ENCODE measurements at regions not wholly inside any gene's neighbourhood (a gene's known extent, or its start where the extent isn't known, plus 50 kb on each side); places are given as distances from the start of the nearest gene placed in this dataset.

GRCh38 chr2:2754940-2755339 lies 423.9 kb upstream of the MYT1L start:
- no peak for DNase-seq

GRCh38 chr2:2751715-2752315 lies 420.7 kb upstream of the MYT1L start:
- DNase-seq: no peak

DNA sequence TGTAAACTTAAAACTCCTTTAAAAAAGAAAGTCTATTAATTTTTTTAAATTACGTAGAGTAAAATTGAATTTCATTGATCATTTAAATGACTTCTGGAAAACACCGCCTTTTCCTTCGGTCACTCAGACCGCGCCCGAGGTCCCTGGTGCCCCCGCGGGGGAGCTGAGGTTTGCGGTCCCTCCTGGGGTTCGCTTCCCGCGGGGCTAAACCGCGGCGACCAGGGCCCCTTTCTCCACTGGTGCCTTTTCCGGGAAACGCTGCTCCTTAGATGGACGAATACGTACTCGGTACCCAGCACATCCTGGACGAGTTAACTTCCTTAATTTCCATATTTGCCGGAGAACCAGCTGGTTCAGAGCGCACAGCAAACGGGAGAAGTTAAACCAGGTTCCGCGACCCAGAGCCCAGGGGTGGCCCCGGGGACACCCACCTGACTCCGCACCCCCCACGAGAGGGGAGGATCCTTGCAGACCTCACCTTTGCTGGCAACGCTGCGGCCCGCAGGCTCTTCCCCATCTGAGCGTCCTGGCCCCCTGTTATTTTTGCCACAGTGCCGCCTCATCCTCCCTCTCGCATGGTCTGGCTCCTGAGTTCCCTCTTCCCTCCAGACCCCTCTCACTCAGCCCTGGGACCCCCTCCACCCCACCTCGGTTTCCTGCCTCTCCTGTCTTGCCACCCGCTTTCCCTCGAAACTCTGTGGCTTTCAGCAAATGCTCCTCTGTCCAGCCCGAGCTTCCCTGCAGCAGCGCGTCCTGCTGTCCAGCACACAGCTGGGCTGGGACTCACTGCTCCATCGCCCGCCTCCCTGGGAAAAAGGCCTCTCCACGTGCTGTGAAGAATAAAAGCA lies 420.0 kb upstream of the MYT1L start:
- no peak for DNase-seq

- no peak for DNase-seq
Measured at GRCh38 chr2:2749206-2749598, 418.1 kb upstream of the MYT1L start.

DNA sequence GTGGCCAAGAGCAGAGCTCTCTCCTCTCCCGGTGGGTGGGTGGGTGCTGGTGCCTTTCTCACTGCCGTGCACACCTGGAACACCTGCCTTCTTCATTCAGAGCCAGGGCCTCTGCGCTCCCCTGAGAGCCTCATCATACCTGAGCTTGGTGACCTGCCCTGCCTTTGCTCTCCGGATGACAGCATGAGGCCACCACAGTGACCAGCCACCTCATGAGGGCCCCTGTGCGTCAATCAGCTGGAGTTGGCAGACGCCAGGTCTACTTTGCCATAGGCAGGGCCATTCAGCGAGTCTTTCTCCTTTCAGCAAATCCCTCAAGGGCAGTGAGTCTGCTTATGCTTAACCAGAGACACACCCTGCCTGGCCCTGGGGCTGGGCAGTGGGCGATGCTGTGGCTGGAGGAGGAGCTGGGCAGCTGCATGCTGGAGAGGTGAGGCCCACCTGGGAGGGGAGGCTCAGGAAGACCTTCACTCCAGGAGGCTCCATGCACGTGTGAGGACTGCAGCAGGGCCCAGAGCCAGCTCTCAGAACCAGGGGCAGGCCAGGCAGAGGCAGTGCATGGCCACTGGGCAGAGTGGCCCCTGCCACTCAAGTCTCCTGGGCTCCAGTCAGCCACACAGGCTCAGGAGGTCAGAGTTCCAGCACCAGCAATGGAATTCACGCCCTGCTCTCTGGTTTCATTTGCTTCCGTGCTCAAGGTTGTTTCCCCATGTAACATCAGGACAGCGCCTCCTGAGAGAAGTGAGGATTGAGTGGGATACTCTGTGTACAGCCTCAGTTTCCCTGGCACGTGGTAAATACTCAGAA lies 417.5 kb upstream of the MYT1L start:
- DNase-seq: no peak

DNA sequence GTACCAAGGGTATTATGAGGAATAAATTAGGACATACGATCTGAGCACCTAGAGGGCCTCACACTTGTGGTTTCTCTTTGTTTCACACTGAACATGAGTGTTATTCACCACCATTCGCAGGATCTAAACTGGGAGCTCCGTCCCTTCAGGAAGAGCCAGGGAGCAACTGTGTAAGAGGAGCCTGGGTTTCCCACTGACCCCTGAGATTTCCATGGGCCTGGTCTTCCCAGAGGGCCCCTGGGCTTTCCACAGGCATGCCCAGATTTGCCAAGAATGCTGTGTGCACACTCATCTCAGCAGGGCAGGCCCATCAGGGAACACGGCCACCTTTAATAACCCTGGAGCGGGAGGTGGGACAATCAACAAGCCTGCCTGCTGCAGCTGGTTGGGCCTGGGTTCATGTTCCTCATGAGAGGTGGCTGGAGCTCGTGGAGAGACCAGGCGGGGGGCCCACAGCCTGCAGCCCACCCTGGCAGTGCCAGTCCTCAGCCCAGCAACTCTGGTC lies 416.8 kb upstream of the MYT1L start:
- no peak for DNase-seq

DNA sequence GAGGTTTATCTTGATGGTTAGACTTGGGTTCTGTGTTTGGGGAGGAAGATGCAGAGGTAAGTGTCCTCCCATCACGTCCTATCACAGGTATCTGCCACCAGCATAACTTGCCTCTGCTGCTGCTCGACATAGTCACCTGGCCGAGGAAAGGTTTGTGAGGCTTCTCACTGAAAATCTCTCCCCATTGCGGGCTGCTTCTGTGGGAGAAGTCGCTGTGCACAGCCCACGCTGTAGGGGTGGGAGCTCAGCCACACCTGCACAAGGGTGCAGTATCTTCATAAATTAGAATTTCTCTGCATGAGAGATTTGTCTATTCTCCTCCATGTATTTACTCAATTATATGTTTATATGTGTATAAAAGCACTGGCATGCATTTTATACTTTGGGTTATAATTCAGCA lies 415.7 kb upstream of the MYT1L start:
- no peak for DNase-seq

GRCh38 chr2:2744958-2745715 lies 414.1 kb upstream of the MYT1L start:
- no peak for DNase-seq

DNA sequence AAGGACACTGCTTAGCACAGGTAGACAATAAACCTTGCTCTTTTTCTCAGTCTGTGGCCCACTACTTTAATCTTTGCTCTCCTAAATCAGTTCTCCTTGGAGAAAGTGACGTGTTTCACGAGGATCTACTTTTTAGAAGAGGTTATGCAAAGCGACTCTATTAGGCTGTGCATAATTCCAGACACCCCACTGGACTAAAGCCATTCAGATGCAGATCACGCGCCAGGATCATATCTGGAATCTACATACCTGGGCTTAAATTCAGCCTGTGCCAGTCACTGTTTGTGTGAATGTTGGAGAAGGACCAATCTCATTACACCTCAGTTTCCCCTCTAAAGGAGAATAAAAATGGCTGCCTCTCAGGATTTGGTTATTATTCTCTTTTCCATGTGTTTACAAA lies 413.0 kb upstream of the MYT1L start:
- no peak for DNase-seq

DNA sequence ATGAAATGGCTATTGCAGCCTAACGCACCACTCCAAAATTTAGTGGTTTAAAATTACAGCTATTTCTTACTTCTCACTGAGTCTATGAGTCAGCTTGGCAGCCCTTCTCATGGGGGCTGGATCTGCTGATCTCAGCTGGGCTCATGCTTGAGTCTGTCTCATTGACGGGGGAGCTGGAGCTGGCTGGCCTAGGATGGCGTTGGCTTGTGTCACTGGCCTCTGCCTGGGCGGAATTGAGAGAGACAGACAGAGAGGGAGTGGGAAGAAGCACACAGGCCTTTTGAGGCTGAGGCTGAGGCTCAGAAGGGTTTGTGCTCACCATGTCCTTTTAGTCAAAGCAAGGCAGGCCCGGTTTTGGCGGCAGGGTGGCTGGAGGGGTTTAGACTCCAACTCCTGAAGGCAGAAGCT lies 412.1 kb upstream of the MYT1L start:
- DNase-seq: no peak

DNA sequence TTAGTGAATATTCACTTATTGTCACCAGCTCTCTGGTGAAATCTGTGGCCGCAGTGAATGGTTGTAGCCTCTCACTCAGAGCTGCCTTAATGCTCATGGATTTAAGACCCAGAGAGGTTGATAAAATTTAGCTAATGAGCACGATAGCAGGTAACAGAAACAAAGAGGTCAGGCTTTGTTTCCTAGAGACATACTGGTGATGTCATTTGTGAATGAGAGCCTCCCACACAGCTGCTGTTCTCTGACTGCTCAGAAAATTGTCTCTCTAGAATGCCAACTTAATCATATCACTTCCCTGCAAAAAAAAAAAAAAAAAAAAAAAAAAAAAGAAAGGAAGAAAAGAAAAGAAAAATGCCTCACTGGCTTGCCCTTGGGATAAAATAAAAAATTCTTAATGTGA lies 411.7 kb upstream of the MYT1L start:
- DNase-seq: no peak

DNA sequence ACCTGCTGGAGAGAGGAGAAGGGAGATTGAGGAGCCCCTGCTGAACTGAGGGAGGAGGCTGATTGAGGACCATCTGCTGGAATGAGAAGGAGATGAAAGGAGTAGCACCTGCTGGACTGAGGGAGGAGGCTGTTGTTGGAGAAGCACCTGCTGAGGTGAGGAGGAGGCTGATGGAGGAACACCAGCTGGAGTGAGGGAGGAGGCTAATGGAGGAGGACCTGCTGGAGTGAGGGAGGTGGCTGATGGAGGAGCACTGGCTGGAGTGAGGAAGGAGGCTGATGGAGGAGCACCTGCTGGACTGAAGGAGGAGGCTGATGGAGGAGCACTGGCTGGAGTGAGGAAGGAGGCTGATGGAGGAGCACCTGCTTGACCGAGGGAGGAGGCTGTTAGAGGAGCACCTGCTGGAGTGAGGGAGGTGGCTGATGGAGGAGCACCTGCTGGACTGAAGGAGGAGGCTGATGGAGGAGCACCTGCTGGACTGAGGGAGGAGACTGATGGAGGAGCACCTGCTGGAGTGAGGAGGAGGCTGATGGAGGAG lies 409.2 kb upstream of the MYT1L start:
- DNase-seq: no peak

- DNase-seq: no peak
Measured at GRCh38 chr2:2739231-2739795, 408.2 kb upstream of the MYT1L start.

DNA sequence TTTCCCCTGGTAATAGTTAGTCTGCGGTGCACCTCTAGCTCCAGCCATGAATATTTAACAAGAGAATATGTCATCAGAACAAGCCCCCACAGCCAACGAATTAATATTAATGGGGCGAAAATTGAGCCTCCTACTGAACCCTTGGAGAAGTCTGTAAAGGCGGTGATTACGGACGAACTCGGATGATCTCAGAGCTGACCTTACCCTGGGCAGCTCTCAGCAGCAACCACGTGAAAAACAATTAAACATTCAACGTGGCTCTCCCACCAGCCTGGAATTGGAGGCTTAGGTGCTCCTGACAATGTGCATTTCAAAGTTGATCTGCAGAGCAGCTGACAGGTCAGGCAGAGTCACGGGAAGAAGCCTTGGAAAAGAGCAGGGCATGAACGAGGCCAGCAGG lies 407.6 kb upstream of the MYT1L start:
- no peak for DNase-seq

DNA sequence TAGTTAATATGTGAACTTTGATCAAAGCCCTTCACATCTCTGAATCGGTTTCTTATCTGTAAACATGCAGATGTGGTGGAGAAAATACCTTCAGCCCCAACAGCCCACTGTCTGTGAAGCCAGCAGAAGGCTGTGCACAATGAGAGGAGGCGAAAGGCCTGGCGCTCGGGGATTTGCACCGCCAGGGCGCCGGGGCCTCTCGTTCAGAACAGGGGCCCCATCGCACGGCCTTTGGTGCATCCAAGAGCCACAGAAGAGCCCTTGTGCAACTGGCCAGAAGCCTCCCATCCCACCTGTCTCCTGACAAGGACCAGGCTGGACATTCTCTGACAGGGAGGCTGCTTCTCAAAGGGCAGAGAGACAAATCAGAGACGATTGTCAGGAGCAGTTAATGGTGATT lies 407.2 kb upstream of the MYT1L start:
- DNase-seq: no peak

GRCh38 chr2:2735041-2735440 lies 404.0 kb upstream of the MYT1L start:
- no peak for DNase-seq

DNA sequence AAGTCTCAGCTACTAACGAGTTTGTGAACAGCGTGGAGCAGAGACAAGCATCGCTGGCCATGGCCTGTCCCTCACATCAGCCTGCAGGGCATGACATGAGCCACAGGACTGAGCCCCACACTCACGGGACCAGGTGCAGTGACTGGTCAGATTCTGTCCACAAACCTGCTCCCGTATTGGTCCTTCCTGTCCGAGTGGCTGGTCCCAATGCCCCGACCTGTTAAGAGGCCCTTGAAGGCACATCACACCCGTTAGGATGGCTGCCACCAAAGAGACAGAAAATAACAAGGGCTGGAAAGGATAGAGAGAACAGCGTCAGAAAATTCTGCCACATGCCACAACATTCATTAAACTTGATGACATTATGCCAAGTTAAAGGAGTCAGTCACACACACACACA lies 403.2 kb upstream of the MYT1L start:
- DNase-seq: no peak

DNA sequence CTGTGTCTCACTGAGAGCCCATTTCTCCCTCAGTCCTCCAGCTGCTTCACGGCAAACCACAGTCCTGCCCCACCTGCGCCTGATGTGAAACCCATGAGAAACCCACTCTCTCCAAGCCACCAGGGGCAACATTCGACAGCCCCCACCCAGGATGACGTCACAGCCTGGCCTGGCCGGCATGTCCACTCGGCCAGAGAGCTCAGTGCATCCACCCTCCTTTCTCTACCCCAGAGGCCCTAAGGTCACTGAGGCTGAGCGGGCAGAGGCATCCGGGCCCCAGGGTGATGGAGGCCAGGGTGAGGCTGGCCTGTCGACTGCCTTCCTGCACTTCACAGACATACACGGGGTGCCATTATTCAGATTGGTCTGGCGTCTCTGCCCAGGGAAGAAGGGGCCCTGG lies 402.7 kb upstream of the MYT1L start:
- DNase-seq: no peak

DNA sequence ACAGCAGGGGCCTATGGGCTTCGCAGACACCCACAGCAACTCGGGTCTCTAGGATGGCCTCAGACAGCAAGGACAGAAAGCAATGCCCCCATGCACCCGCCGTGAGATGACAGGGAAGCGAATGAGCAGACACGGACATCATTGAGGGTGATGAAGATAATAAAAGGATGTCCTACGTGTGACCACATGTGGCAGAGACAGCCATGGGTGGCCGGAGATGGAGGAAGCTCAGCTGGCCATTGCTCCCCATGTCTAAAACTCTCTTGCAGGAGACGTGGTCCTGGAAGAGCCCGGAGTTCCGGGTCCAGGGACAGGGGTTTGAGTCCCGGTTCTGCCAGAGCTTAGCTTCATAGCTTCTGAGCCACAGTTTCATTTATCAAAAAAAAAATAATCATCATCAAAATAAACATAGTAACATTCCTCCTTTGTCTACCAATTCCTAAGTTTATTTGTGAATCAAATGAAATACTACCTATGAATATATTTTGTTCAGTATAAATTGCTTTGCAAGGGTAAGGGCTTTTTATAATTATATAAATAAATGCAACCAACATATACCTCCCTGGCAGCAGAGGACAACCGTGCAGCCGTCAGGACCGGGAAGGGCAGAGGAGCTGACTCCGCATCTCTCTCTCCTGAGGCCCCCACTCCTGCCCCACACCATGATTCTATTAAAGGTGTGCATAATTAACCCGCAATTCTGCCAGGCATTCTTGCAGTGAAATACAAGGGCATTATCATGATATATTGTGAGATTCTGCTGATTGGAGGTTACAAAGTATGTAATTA lies 401.4 kb upstream of the MYT1L start:
- no peak for DNase-seq

DNA sequence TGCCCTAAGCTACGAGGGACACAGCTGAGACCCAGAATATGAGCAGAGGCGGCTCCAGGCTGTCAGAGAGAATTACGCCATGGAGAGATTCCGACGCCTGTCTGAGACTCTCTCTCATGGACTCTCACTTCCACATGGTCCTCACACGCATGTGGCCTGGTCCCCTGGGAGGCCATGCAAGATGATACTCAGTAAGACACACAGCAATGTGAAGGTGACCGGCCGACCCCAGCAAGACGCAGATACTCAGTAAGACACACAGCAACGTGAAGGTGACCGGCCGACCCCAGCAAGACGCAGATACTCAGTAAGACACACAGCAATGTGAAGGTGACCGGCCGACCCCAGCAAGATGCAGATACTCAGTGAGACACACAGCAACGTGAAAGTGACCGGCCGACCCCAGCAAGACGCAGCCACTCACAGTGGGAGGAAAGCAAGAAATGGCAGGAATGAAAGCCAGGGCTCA lies 400.8 kb upstream of the MYT1L start:
- no peak for DNase-seq

DNA sequence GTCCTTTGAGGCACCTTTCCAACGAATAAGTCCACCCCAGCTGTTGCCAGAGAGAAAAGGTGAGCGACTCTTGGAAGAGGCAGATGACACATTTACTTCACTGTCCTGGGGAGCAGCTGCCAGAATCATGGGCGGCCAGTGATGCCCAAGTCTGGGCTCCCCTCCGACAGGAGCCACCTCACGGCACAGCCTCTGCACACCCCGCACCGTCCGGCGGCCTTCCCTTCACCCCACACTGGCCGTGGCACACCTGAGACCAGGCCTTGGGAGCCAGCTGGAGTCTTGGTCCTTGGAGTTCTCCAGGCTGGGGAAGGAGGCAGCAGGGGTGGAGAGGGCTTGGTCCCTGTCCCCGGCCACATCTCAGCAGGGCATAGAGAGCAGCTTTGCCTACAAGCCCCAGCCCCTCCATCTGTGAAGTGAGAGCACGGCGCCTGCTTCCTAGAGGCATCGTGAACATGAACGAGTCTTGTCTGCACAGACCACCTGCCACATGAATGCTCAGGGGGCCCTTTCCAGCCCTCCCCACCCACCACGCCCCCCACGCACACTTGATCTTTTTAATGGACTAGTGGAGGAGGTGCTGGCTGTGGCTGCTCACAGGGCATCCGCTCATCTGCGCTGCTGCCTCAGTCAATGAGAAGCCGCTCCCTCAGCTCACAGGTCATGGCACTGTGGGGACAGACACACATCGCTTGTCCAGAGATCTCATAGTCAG lies 400.2 kb upstream of the MYT1L start:
- no peak for DNase-seq
